ENCODE measurements at regions not wholly inside any gene's neighbourhood (a gene's known extent, or its start where the extent isn't known, plus 50 kb on each side); places are given as distances from the start of the nearest gene placed in this dataset.

- no peaks in the 10 kb centered on the region for H3K9me3 ChIP-seq (replicated peaks; ENCODE audit: control insufficient read depth, insufficient read depth, low read length)
- no peaks in the 10 kb centered on the region for H3K79me2 ChIP-seq (ENCODE audit: control insufficient read depth, insufficient read depth, low read length)
- CTCF ChIA-PET: no interaction called here
- H3K27me3 ChIP-seq (ENCODE audit: control insufficient read depth in 2 of 2, insufficient read depth in 2 of 2, low read length in 2 of 2): no peaks in the 10 kb centered on the region
- H3K27ac ChIP-seq (ENCODE audit: insufficient read depth, low read depth, low read length): no peak overlapping the region
- no peak for TF ChIP-seq MYC (IDR thresholded peaks at IDR 0.05; ENCODE audit: low read depth, low read length)
- no peak for TF ChIP-seq MAX (IDR thresholded peaks at IDR 0.05; ENCODE audit: insufficient read depth, insufficient read length)
- TF ChIP-seq GATA2 (IDR thresholded peaks at IDR 0.05; ENCODE audit: insufficient read depth, insufficient read length, low read depth, low read length): no peak
- no peak for TF ChIP-seq JUN (IDR thresholded peaks at IDR 0.05; ENCODE audit: borderline replicate concordance, insufficient read depth, insufficient read length, low read depth)
- no peak for TF ChIP-seq POLR2A (IDR thresholded peaks at IDR 0.05; ENCODE audit: low read depth, low read length)
- no peak for TF ChIP-seq CTCF (IDR thresholded peaks at IDR 0.05; ENCODE audit: extremely low read depth in 1 of 2, insufficient read depth in 1 of 2, low read depth in 1 of 2, low read length in 2 of 2)
- no peak for TF ChIP-seq FOS (IDR thresholded peaks at IDR 0.05; ENCODE audit: borderline replicate concordance, insufficient read depth, low read length)
- TF ChIP-seq EZH2 (IDR thresholded peaks at IDR 0.05; ENCODE audit: borderline replicate concordance, low read depth, low read length, severe bottlenecking): no peak
- TF ChIP-seq POLR2AphosphoS5 (IDR thresholded peaks at IDR 0.05; ENCODE audit: insufficient read depth, low read depth, low read length): no peak
- dilution Hi-C loops (cut with MboI; ENCODE audit: extremely low pct_ligation_motif_present, low sequenced_read_pairs) (no loop called here), intact Hi-C loops (cut with micrococcal nuclease) (no loop called here)
- no peak overlapping the region for H3K9ac ChIP-seq (replicated peaks; ENCODE audit: extremely low read depth, insufficient read depth, low read length)
- no peak overlapping the region for H3K4me2 ChIP-seq (ENCODE audit: insufficient read depth, low read length)
- H3K4me3 ChIP-seq (replicated peaks in 1 of 3; ENCODE audit: insufficient read depth in 1 of 3, low read depth in 1 of 3, low read length in 3 of 3): no peak overlapping the region
- DNase-seq (ENCODE audit: low read depth, low spot score) (no peak), FAIRE-seq (no peak)
- H2AFZ ChIP-seq (ENCODE audit: low read depth, low read length): no peak overlapping the region
- POLR2A ChIA-PET: no interaction called here
- no peaks in the 10 kb centered on the region for H4K20me1 ChIP-seq (replicated peaks; ENCODE audit: control insufficient read depth, extremely low read depth, insufficient read depth, low read length)
- H3K9me1 ChIP-seq (replicated peaks; ENCODE audit: control insufficient read depth, extremely low read depth, insufficient read depth, low read length): no peaks in the 10 kb centered on the region
- BruUV-seq (replicated peaks): no TSS peak
- H3K4me1 ChIP-seq (ENCODE audit: control insufficient read depth, extremely low read depth, insufficient read depth, low read length): no peaks in the 10 kb centered on the region
- no peaks in the 10 kb centered on the region for H3K36me3 ChIP-seq (ENCODE audit: control insufficient read depth in 2 of 2, extremely low read depth in 1 of 2, insufficient read depth in 2 of 2, low read length in 2 of 2)
These were observed 1093.0 kb upstream of the INTU start for GRCh38 chr4:126539771-126540170.
